Sigmoid colon (tissue), 6 donors: ENCODE measurements at regions not wholly inside any gene's neighbourhood (a gene's known extent, or its start where the extent isn't known, plus 50 kb on each side); places are given as distances from the start of the nearest gene placed in this dataset.

Experiments used
- DNase-seq: peaks from one replicate; pipeline ENCODE4 v3.0.0-alpha.2; 2019
- H3K27ac ChIP-seq, 4 donors: fragments of 200-600 bp; sonication (generic); one replicate each; pipeline ENCODE4 v1.5.1; 2016 to 2019; ENCODE audit warnings: mild to moderate bottlenecking in 1 of 4
- H3K27me3 ChIP-seq, 3 donors: fragments of 200-600 bp; sonication (generic); one replicate each; pipeline ENCODE4 v1.5.1; 2019; ENCODE audit warnings: mild to moderate bottlenecking in 1 of 3
- H3K36me3 ChIP-seq, 4 donors: fragments of 200-600 bp; sonication (generic); one replicate each; pipeline ENCODE4 v1.5.1; 2016 to 2019
- H3K4me1 ChIP-seq, 4 donors: fragments of 200-600 bp; sonication (generic); one replicate each; pipeline ENCODE4 v1.5.1; 2017 to 2019
- H3K4me3 ChIP-seq, 4 donors: fragments of 200-600 bp; sonication (generic); one replicate each; pipeline ENCODE4 v1.5.1; 2017 to 2019; ENCODE audit warnings: mild to moderate bottlenecking in 2 of 4, moderate library complexity in 1 of 4
- H3K9me3 ChIP-seq, 4 donors: fragments of 200-600 bp in 3 of 4; sonication (generic) in 3 of 4; one replicate each; pipeline versions ENCODE4 v1.5.1 to v1.6.1; 2013 to 2019
- CTCF ChIP-seq, 4 experiments: fragments of 450-650 bp in 3 of 4; fragments of 200-600 bp in 1 of 4; IDR thresholded peaks; one replicate each; pipeline ENCODE4 v1.5.1; 2016 to 2019; ENCODE audit warnings: antibody characterized with exemption in 4 of 4, mild to moderate bottlenecking in 3 of 4, moderate library complexity in 2 of 4
- EP300 ChIP-seq, 4 donors: sonication (generic); formaldehyde crosslinking; IDR thresholded peaks; one replicate each; pipeline ENCODE4 v1.6.1; 2017; ENCODE audit warnings: antibody characterized with exemption in 4 of 4
- POLR2A ChIP-seq, 2 donors: fragments of 450-650 bp; IDR thresholded peaks; one replicate each; pipeline ENCODE4 v1.6.1; 2016; ENCODE audit warnings: antibody characterized with exemption in 2 of 2, mild to moderate bottlenecking in 2 of 2, moderate library complexity in 2 of 2
- POLR2AphosphoS5 ChIP-seq, 4 donors: sonication (generic); formaldehyde crosslinking; IDR thresholded peaks; one replicate each; pipeline ENCODE4 v1.6.1; 2017; ENCODE audit warnings: antibody characterized with exemption in 4 of 4
- WGBS, 2 donors: extraction: QIAGEN DNeasy Blood & Tissue Kit; methylation state at CpG; one replicate each; pipeline ENCODE4 v1.1.7; 2013; 5-methylcytosine and 5-hydroxymethylcytosine counted together
- intact Hi-C: fragments of 100-400 bp; cut with DNase I; formaldehyde crosslinking; loops from one replicate; pipeline ENCODE4 v1.15.1; 2023
- donor health status: healthy with polysubstance abuse.
- donor health status: healthy.

DNA sequence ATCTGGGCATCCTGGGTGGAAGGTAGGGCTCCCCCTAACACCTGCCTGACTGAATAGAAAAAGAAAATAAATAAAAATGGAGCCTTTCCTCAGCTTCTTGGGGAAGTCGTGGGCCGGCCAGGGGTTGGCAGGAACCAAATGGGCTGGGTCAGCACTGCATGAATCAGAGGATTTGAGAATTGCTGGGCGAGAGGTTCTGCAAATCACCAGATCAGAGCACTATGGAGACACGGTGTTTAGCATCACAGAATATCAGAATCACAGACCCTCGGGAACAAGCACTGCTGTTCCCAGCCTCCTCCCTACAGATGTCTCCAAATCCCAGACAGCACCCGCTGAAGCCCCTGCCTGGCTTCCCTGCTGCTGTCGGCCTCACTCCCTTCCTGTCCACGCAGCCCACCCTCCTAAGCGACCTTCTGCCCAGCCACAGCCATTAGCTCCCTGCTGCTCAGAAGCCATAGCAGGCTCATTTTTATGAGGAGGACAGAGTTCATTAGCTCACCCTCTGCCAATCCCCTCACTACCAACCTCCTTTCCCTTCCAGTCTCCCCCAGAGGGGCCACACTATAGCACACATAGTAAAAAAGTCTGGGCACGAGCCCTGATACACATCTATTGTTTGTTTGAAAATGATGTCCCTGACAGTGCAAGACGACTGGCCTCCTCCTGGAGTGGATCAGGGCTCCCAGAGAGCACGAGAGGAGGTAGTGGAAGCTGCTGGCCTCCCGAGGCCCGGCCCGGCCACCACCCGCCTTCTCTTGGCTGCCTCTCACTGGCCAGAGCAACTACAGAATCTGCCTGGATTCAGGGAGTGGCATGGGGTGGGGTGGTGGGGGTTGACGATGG lies 64.6 kb upstream of the TAF1B start:
- intact Hi-C loops = no loop called here
- Histone ChIP-seq H3K27me3 (no peaks in the 10 kb centered on the region), H3K4me1 (peaks cover 0 to 4% (median 0%) of the 10 kb centered on the region in 4 donors), H3K9me3 (no peaks in the 10 kb centered on the region), H3K36me3 (no peaks in the 10 kb centered on the region), H3K27ac (no peak overlapping the region), H3K4me3 (no peak overlapping the region)
- no peak for TF ChIP-seq POLR2AphosphoS5 (IDR thresholded peaks at IDR 0.05)
- no peak for TF ChIP-seq EP300 (IDR thresholded peaks at IDR 0.05)
- TF ChIP-seq POLR2A (IDR thresholded peaks at IDR 0.05) = no peak
- no peak for TF ChIP-seq CTCF (IDR thresholded peaks at IDR 0.05)
- DNase-seq = no peak
- WGBS, 2 donors = 68 to 78% methylated on average over 17 of the region's 17 CpGs

GRCh38 chr2:9779596-9780264 lies 63.5 kb upstream of the TAF1B start:
- Histone ChIP-seq H3K27me3 (no peaks in the 10 kb centered on the region), H3K4me3 (no peak overlapping the region), H3K4me1 (peaks cover 0 to 4% (median 0%) of the 10 kb centered on the region in 4 donors), H3K27ac (no peak overlapping the region), H3K9me3 (no peaks in the 10 kb centered on the region), H3K36me3 (no peaks in the 10 kb centered on the region)
- intact Hi-C loops = no loop called here
- WGBS, 2 donors = 70 to 84% methylated on average over 14 of the region's 14 CpGs
- no peak for DNase-seq
- no peak for TF ChIP-seq CTCF (IDR thresholded peaks at IDR 0.05)
- no peak for TF ChIP-seq EP300 (IDR thresholded peaks at IDR 0.05)
- TF ChIP-seq POLR2A (IDR thresholded peaks at IDR 0.05) = no peak
- TF ChIP-seq POLR2AphosphoS5 (IDR thresholded peaks at IDR 0.05) = no peak

- 85 to 91% methylated on average over 10 of the region's 10 CpGs for WGBS, 2 donors
- no peak for TF ChIP-seq POLR2AphosphoS5 (IDR thresholded peaks at IDR 0.05)
- TF ChIP-seq EP300 (IDR thresholded peaks at IDR 0.05) = no peak
- no peak for TF ChIP-seq POLR2A (IDR thresholded peaks at IDR 0.05)
- no peak for TF ChIP-seq CTCF (IDR thresholded peaks at IDR 0.05)
- intact Hi-C loops = no loop called here
Observed at GRCh38 chr2:9780368-9781130, 62.7 kb upstream of the TAF1B start.

GRCh38 chr2:9781252-9781651 lies 62.0 kb upstream of the TAF1B start:
- 51 to 84% methylated on average over 9 of the region's 9 CpGs for WGBS, 2 donors
- Histone ChIP-seq H3K4me1 (peaks cover 0 to 4% (median 0%) of the 10 kb centered on the region in 4 donors), H3K27me3 (no peaks in the 10 kb centered on the region), H3K9me3 (no peaks in the 10 kb centered on the region), H3K36me3 (no peaks in the 10 kb centered on the region), H3K27ac (no peak overlapping the region), H3K4me3 (no peak overlapping the region)
- DNase-seq = no peak
- no peak for TF ChIP-seq EP300 (IDR thresholded peaks at IDR 0.05)
- TF ChIP-seq CTCF (IDR thresholded peaks at IDR 0.05) = no peak
- no peak for TF ChIP-seq POLR2AphosphoS5 (IDR thresholded peaks at IDR 0.05)
- TF ChIP-seq POLR2A (IDR thresholded peaks at IDR 0.05) = no peak
- intact Hi-C loops = no loop called here

More at GRCh38 chr2:9780368-9781130, 62.7 kb upstream of the TAF1B start:
- no peaks in the 10 kb centered on the region for H3K9me3 ChIP-seq
- H3K27ac ChIP-seq = no peak overlapping the region
- no peak overlapping the region for H3K4me3 ChIP-seq
- DNase-seq = no peak
- no peaks in the 10 kb centered on the region for H3K27me3 ChIP-seq
- H3K4me1 ChIP-seq = peaks cover 0 to 4% (median 0%) of the 10 kb centered on the region in 4 donors
- H3K36me3 ChIP-seq = no peaks in the 10 kb centered on the region
